SU-DHL-6 (cell line): ENCODE measurements at regions not wholly inside any gene's neighbourhood (a gene's known extent, or its start where the extent isn't known, plus 50 kb on each side); places are given as distances from the start of the nearest gene placed in this dataset.

Experiments used
- H2AFZ ChIP-seq: fragments of 200-600 bp; sonication (generic); 2 replicates; pipeline ENCODE4 v1.6.1; 2014; ENCODE audit warnings: low read depth, mild to moderate bottlenecking, moderate library complexity, mixed read lengths, antibody characterized with exemption, low read length; ENCODE audit not compliant: severe bottlenecking
- H3F3A ChIP-seq: fragments of 200-600 bp; shearing (Covaris generic); 2 replicates; pipeline ENCODE4 v1.6.0; 2016; ENCODE audit warnings: antibody characterized with exemption, mild to moderate bottlenecking; ENCODE audit not compliant: insufficient read depth
- H3K27ac ChIP-seq: fragments of 200-600 bp; sonication (generic); 2 replicates; pipeline ENCODE4 v1.5.1; 2016; ENCODE audit warnings: low read depth, mild to moderate bottlenecking, low read length, moderate library complexity, mixed read lengths
- H3K27me3 ChIP-seq: fragments of 200-600 bp; sonication (generic), shearing (Covaris generic); 2 replicates; pipeline ENCODE4 v1.6.0; 2014; ENCODE audit warnings: mild to moderate bottlenecking, low read length
- H3K36me3 ChIP-seq: fragments of 200-600 bp; sonication (generic); 2 replicates; pipeline ENCODE4 v1.6.1; 2014; ENCODE audit warnings: mild to moderate bottlenecking, low read length, mixed read lengths
- H3K4me2 ChIP-seq: fragments of 300-600, 200-600 bp; shearing (Covaris generic), sonication (generic); 2 replicates; pipeline ENCODE4 v1.6.0; 2014; ENCODE audit warnings: low read length, low read depth, mild to moderate bottlenecking; ENCODE audit not compliant: poor library complexity, severe bottlenecking
- H3K4me3 ChIP-seq: fragments of 200-600 bp; sonication (generic); 2 replicates; pipeline ENCODE4 v1.5.1; 2014; ENCODE audit warnings: antibody characterized with exemption, low read length, mild to moderate bottlenecking, mixed read lengths; ENCODE audit not compliant: insufficient read depth, poor library complexity, severe bottlenecking
- H3K79me2 ChIP-seq: fragments of 200-600 bp; sonication (generic); 2 replicates; pipeline ENCODE4 v1.6.1; 2014; ENCODE audit warnings: mild to moderate bottlenecking, low read length, moderate library complexity; ENCODE audit not compliant: insufficient read depth
- H3K9ac ChIP-seq: fragments of 200-600 bp; sonication (generic); 2 replicates; pipeline ENCODE4 v1.7.0; 2014; ENCODE audit warnings: mild to moderate bottlenecking, low read length
- H3K9me2 ChIP-seq: fragments of 200-600 bp; sonication (generic); replicated peaks from 2 replicates; pipeline ENCODE4 v1.6.1; 2014; ENCODE audit warnings: low read length; ENCODE audit not compliant: insufficient read depth
- H3K9me3 ChIP-seq: fragments of 200-600 bp; sonication (generic); 2 replicates; pipeline ENCODE4 v1.6.1; 2014; ENCODE audit warnings: low read length, mixed read lengths; ENCODE audit not compliant: insufficient read depth
- H4K20me1 ChIP-seq: fragments of 200-600 bp; sonication (generic); 2 replicates; pipeline ENCODE4 v1.6.1; 2014; ENCODE audit warnings: low read depth, mild to moderate bottlenecking, antibody characterized with exemption, low read length, moderate library complexity, mixed read lengths
- CTCF ChIP-seq: fragments of 200-600 bp; sonication (generic); IDR thresholded peaks from one replicate; pipeline ENCODE4 v1.5.1; 2017; ENCODE audit warnings: antibody characterized with exemption, mild to moderate bottlenecking, low read length, moderate library complexity; ENCODE audit not compliant: insufficient read depth, poor library complexity, severe bottlenecking
- EZH2phosphoT487 ChIP-seq: fragments of 200-600 bp; sonication (generic), shearing (Covaris generic); conservative IDR thresholded peaks from 2 replicates; pipeline ENCODE4 v1.6.1; 2018; ENCODE audit warnings: mild to moderate bottlenecking, antibody characterized with exemption, low read length, moderate library complexity, mixed read lengths

- no peak for TF ChIP-seq CTCF
- TF ChIP-seq EZH2phosphoT487, result no peak
- Histone ChIP-seq H3K27ac (no peak overlapping the region), H3K79me2 (no peaks in the 10 kb centered on the region), H3K4me2 (no peak overlapping the region), H3K9me2 (no peaks in the 10 kb centered on the region), H2AFZ (no peak overlapping the region), H3K36me3 (no peaks in the 10 kb centered on the region), H3K27me3 (no peaks in the 10 kb centered on the region), H3F3A (no peaks in the 10 kb centered on the region), H4K20me1 (no peaks in the 10 kb centered on the region), H3K9ac (no peak overlapping the region), H3K9me3 (no peaks in the 10 kb centered on the region), H3K4me3 (no peak overlapping the region)
Observed at GRCh38 chr12:132410849-132411248, 79.1 kb upstream of the FBRSL1 start.

GRCh38 chr12:132410296-132410625 is 79.7 kb upstream of the FBRSL1 start:
- no peak for TF ChIP-seq EZH2phosphoT487
- no peak for TF ChIP-seq CTCF
- Histone ChIP-seq H3K79me2 (no peaks in the 10 kb centered on the region), H4K20me1 (no peaks in the 10 kb centered on the region), H3K9me2 (no peaks in the 10 kb centered on the region), H3F3A (no peaks in the 10 kb centered on the region), H3K9me3 (no peaks in the 10 kb centered on the region), H3K27ac (no peak overlapping the region), H2AFZ (no peak overlapping the region), H3K27me3 (no peaks in the 10 kb centered on the region), H3K36me3 (no peaks in the 10 kb centered on the region), H3K4me2 (no peak overlapping the region), H3K9ac (no peak overlapping the region), H3K4me3 (no peak overlapping the region)

- Histone ChIP-seq H3K4me2 (no peak overlapping the region), H3F3A (no peaks in the 10 kb centered on the region), H3K27ac (no peak overlapping the region), H2AFZ (no peak overlapping the region), H3K4me3 (no peak overlapping the region), H3K9ac (no peak overlapping the region), H3K79me2 (no peaks in the 10 kb centered on the region), H3K9me2 (no peaks in the 10 kb centered on the region), H3K9me3 (no peaks in the 10 kb centered on the region), H3K27me3 (no peaks in the 10 kb centered on the region), H3K36me3 (no peaks in the 10 kb centered on the region), H4K20me1 (no peaks in the 10 kb centered on the region)
- no peak for TF ChIP-seq EZH2phosphoT487
- no peak for TF ChIP-seq CTCF
Observed at GRCh38 chr12:132409495-132410295, 80.3 kb upstream of the FBRSL1 start.
